Chondrocyte (in vitro differentiated cells): ENCODE measurements at regions not wholly inside any gene's neighbourhood (a gene's known extent, or its start where the extent isn't known, plus 50 kb on each side); places are given as distances from the start of the nearest gene placed in this dataset.

Experiments
- DNase-seq: peaks from one replicate; pipeline ENCODE4 v3.0.0; 2021; ENCODE audit warnings: mixed read lengths, low spot score
- H3K27ac Mint-ChIP-seq: one replicate; pipeline ENCODE4 v1.8.0; 2021; ENCODE audit warnings: mild to moderate bottlenecking, moderate library complexity, mixed read lengths; ENCODE audit not compliant: unreplicated experiment
- H3K27me3 Mint-ChIP-seq: 2 replicates; pipeline ENCODE4 v1.8.0; 2021; ENCODE audit warnings: low read depth, mixed read lengths
- H3K36me3 Mint-ChIP-seq: 2 replicates; pipeline ENCODE4 v1.8.0; 2021; ENCODE audit warnings: low read depth, mixed read lengths
- H3K4me1 Mint-ChIP-seq: 2 replicates; pipeline ENCODE4 v1.8.0; 2021; ENCODE audit warnings: low read depth, mild to moderate bottlenecking, mixed read lengths
- H3K4me3 Mint-ChIP-seq: one replicate; pipeline ENCODE4 v1.8.0; 2021; ENCODE audit warnings: mild to moderate bottlenecking, moderate library complexity, mixed read lengths; ENCODE audit not compliant: unreplicated experiment
- H3K9me3 Mint-ChIP-seq: 2 replicates; pipeline ENCODE4 v1.8.0; 2021; ENCODE audit warnings: low read depth, mixed read lengths
- CTCF ChIP-seq: fragments of 200-600 bp; sonication (generic); IDR thresholded peaks from 2 replicates; pipeline ENCODE4 v1.5.0; 2021; ENCODE audit warnings: antibody characterized with exemption, mild to moderate bottlenecking, moderate library complexity

GRCh38 chr13:82323101-82323500, 1559.2 kb downstream of the SLITRK1 start:
- Mint-ChIP-seq H3K27ac (no peak overlapping the region), H3K9me3 (peaks cover 10% of the 10 kb centered on the region), H3K27me3 (no peaks in the 10 kb centered on the region), H3K4me3 (no peak overlapping the region), H3K4me1 (peaks cover 7% of the 10 kb centered on the region), H3K36me3 (no peaks in the 10 kb centered on the region)
- TF ChIP-seq CTCF = no peak
- DNase-seq = no peak

- peaks cover 7% of the 10 kb centered on the region for H3K9me3 Mint-ChIP-seq
- TF ChIP-seq CTCF = no peak
- H3K4me1 Mint-ChIP-seq = no peaks in the 10 kb centered on the region
- no peak overlapping the region for H3K4me3 Mint-ChIP-seq
- no peaks in the 10 kb centered on the region for H3K27me3 Mint-ChIP-seq
- no peak overlapping the region for H3K27ac Mint-ChIP-seq
- H3K36me3 Mint-ChIP-seq = no peaks in the 10 kb centered on the region
- no peak for DNase-seq
These were observed 1576.7 kb downstream of the SLITRK1 start for GRCh38 chr13:82305588-82305987.

GRCh38 chr13:82298106-82298505, 1584.2 kb downstream of the SLITRK1 start:
- DNase-seq = no peak
- Mint-ChIP-seq H3K4me3 (no peak overlapping the region), H3K27ac (no peak overlapping the region), H3K9me3 (peaks cover 7% of the 10 kb centered on the region), H3K4me1 (no peaks in the 10 kb centered on the region), H3K27me3 (no peaks in the 10 kb centered on the region), H3K36me3 (no peaks in the 10 kb centered on the region)
- TF ChIP-seq CTCF = no peak

- H3K27ac Mint-ChIP-seq = no peak overlapping the region
- no peak for DNase-seq
- H3K9me3 Mint-ChIP-seq = no peaks in the 10 kb centered on the region
- H3K36me3 Mint-ChIP-seq = no peaks in the 10 kb centered on the region
- H3K27me3 Mint-ChIP-seq = no peaks in the 10 kb centered on the region
- no peak for TF ChIP-seq CTCF
- H3K4me3 Mint-ChIP-seq = no peak overlapping the region
- H3K4me1 Mint-ChIP-seq = no peaks in the 10 kb centered on the region
These were observed 1588.0 kb downstream of the SLITRK1 start for GRCh38 chr13:82294226-82294625.

GRCh38 chr13:82292334-82292733, 1589.9 kb downstream of the SLITRK1 start:
- H3K27me3 Mint-ChIP-seq = no peaks in the 10 kb centered on the region

More at GRCh38 chr13:82292334-82292733, 1589.9 kb downstream of the SLITRK1 start:
- Mint-ChIP-seq H3K4me1 (no peaks in the 10 kb centered on the region), H3K36me3 (no peaks in the 10 kb centered on the region), H3K4me3 (no peak overlapping the region), H3K27ac (no peak overlapping the region), H3K9me3 (no peaks in the 10 kb centered on the region)
- TF ChIP-seq CTCF = no peak
- no peak for DNase-seq
